Muscle layer of duodenum (tissue), 2 donors: ENCODE measurements at regions not wholly inside any gene's neighbourhood (a gene's known extent, or its start where the extent isn't known, plus 50 kb on each side); places are given as distances from the start of the nearest gene placed in this dataset.

Source experiments
- H3K27ac ChIP-seq: one replicate; pipeline ENCODE4 v1.7.0; 2013; ENCODE audit warnings: mild to moderate bottlenecking, low read length
- H3K27me3 ChIP-seq: one replicate; pipeline ENCODE4 v1.7.0; 2013; ENCODE audit warnings: low read depth, mild to moderate bottlenecking, control low read depth, low read length
- H3K36me3 ChIP-seq, 2 donors: one replicate each; pipeline ENCODE4 v1.7.0; 2013; ENCODE audit warnings: low read length in 2 of 2, control low read depth in 1 of 2, mild to moderate bottlenecking in 1 of 2; ENCODE audit not compliant: insufficient read depth in 2 of 2, control insufficient read depth in 1 of 2
- H3K4me1 ChIP-seq, 2 donors: one replicate each; pipeline ENCODE4 v1.7.0; 2013; ENCODE audit warnings: low read length in 2 of 2, mild to moderate bottlenecking in 2 of 2, control low read depth in 1 of 2, moderate library complexity in 1 of 2; ENCODE audit not compliant: insufficient read depth in 2 of 2, control insufficient read depth in 1 of 2
- H3K4me3 ChIP-seq, 2 donors: one replicate each; pipeline ENCODE4 v1.7.0; 2013; ENCODE audit warnings: low read length in 2 of 2, low read depth in 1 of 2, mild to moderate bottlenecking in 1 of 2
- H3K9me3 ChIP-seq, 2 donors: one replicate each; pipeline ENCODE4 v1.7.0; 2013; ENCODE audit warnings: low read length in 2 of 2, control low read depth in 1 of 2, mild to moderate bottlenecking in 1 of 2; ENCODE audit not compliant: control insufficient read depth in 1 of 2
- donor health status: healthy.

- no peak overlapping the region for H3K4me3 ChIP-seq
- no peak overlapping the region for H3K27ac ChIP-seq
- no peaks in the 10 kb centered on the region for H3K9me3 ChIP-seq
- H3K27me3 ChIP-seq: no peaks in the 10 kb centered on the region
- H3K4me1 ChIP-seq: no peaks in the 10 kb centered on the region
- H3K36me3 ChIP-seq: no peaks in the 10 kb centered on the region
These were observed 129.3 kb upstream of the GPC1 start for GRCh38 chr2:240306185-240306584.

DNA sequence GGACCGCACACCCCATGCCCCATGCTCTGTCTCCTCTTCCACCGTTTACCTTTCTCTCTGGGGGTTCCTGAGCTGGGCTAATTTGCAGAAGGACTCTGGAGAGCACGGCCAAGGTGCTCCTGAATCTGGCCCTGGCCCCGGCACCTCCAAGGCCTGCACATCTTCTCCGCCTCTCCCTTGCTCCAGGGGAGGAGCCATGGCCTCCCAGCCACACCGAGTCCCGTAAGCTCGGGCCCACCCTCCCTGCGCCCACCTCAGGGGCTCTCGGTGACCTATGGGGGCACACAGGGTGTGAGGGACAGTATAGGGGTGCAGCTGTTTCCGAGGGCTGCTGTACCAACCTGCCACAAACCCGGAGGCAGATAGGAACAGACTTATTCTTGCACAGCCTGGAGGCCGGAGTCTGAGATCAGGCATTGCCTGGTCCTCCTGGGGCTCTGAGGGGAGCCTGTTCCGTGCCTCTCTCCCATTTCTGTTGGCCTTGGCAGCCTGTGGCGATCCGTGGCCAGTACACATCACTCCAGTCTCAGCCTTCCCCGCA, 127.3 kb upstream of the GPC1 start:
- Histone ChIP-seq H3K9me3 (no peaks in the 10 kb centered on the region), H3K36me3 (no peaks in the 10 kb centered on the region), H3K4me3 (no peak overlapping the region), H3K27me3 (no peaks in the 10 kb centered on the region), H3K27ac (no peak overlapping the region), H3K4me1 (no peaks in the 10 kb centered on the region)

- H3K9me3 ChIP-seq: no peaks in the 10 kb centered on the region
- no peaks in the 10 kb centered on the region for H3K4me1 ChIP-seq
These were observed 126.2 kb upstream of the GPC1 start for GRCh38 chr2:240309214-240309613.

DNA sequence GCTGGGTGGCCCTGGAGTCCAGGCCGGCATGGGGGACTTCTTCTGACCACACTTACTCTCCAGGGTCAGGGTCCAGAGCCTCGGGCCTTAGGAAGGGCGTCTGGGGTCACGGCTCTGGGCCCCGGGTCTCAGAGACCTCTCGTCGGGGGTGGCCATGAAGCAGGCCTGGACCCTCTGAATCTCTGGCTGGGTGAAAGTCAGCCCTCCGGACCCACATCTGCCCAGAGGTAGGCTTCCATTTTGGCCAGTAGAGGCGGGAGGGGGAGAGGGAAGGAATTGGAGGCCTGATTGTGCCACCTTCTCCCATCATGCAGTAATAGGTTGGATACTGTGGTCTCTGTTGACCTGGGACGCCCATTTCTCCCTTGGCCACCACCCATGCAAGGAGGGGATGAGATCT, 125.3 kb upstream of the GPC1 start:
- no peaks in the 10 kb centered on the region for H3K27me3 ChIP-seq
- H3K9me3 ChIP-seq: no peaks in the 10 kb centered on the region
- no peak overlapping the region for H3K27ac ChIP-seq
- no peaks in the 10 kb centered on the region for H3K4me1 ChIP-seq
- no peak overlapping the region for H3K4me3 ChIP-seq
- no peaks in the 10 kb centered on the region for H3K36me3 ChIP-seq

More at GRCh38 chr2:240309214-240309613, 126.2 kb upstream of the GPC1 start:
- Histone ChIP-seq H3K27ac (no peak overlapping the region), H3K27me3 (no peaks in the 10 kb centered on the region), H3K36me3 (no peaks in the 10 kb centered on the region), H3K4me3 (no peak overlapping the region)

GRCh38 chr2:240310645-240311044, 124.8 kb upstream of the GPC1 start:
- H3K4me3 ChIP-seq: no peak overlapping the region
- H3K27ac ChIP-seq: no peak overlapping the region
- H3K4me1 ChIP-seq: no peaks in the 10 kb centered on the region
- no peaks in the 10 kb centered on the region for H3K27me3 ChIP-seq
- no peaks in the 10 kb centered on the region for H3K36me3 ChIP-seq
- H3K9me3 ChIP-seq: no peaks in the 10 kb centered on the region

- no peaks in the 10 kb centered on the region for H3K9me3 ChIP-seq
- no peak overlapping the region for H3K27ac ChIP-seq
- H3K4me1 ChIP-seq: no peaks in the 10 kb centered on the region
- no peak overlapping the region for H3K4me3 ChIP-seq
- H3K36me3 ChIP-seq: no peaks in the 10 kb centered on the region
- no peaks in the 10 kb centered on the region for H3K27me3 ChIP-seq
These were observed 123.6 kb upstream of the GPC1 start for GRCh38 chr2:240311821-240312220.

DNA sequence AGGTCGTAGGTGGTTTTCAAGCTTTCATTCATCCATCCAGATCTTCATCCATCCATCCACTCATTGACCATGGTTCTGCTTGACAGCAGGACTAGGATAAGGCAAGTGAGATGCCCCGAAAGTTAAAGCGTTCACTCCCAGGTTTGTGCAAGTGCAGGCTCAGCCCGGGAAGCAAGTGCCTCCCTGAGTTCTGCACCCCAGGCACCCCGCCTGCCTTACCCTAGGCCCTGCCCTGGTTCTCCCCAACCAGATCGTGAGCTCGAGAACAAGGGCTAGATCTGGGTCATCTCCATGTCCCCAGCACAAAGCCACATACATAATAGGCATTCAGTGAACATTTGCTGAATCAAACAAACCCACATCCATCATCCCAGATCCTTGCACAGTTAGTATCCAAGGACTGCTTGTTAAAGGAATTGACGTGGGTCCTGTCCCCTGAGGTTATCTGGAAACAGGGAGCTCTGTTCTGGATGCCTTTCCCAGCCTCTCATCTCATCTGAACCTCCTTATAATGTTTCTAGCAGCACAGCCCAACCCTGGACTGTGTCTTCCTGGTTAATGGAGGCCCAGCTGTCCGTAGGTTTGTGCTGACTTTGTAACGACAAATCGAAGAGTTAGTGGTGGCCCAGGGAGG, 116.1 kb upstream of the GPC1 start:
- Histone ChIP-seq H3K27ac (no peak overlapping the region), H3K9me3 (no peaks in the 10 kb centered on the region), H3K4me1 (no peaks in the 10 kb centered on the region), H3K4me3 (no peak overlapping the region), H3K27me3 (no peaks in the 10 kb centered on the region), H3K36me3 (no peaks in the 10 kb centered on the region)

GRCh38 chr2:240319855-240320203, 115.6 kb upstream of the GPC1 start:
- H3K4me3 ChIP-seq: no peak overlapping the region
- H3K4me1 ChIP-seq: no peaks in the 10 kb centered on the region
- no peaks in the 10 kb centered on the region for H3K36me3 ChIP-seq
- no peaks in the 10 kb centered on the region for H3K27me3 ChIP-seq
- H3K27ac ChIP-seq: no peak overlapping the region
- no peaks in the 10 kb centered on the region for H3K9me3 ChIP-seq

GRCh38 chr2:240320204-240320993, 115.1 kb upstream of the GPC1 start:
- no peak overlapping the region for H3K27ac ChIP-seq
- H3K9me3 ChIP-seq: no peaks in the 10 kb centered on the region
- H3K27me3 ChIP-seq: no peaks in the 10 kb centered on the region
- no peak overlapping the region for H3K4me3 ChIP-seq
- H3K4me1 ChIP-seq: peaks cover 0 to 2% of the 10 kb centered on the region in 2 donors
- H3K36me3 ChIP-seq: no peaks in the 10 kb centered on the region

DNA sequence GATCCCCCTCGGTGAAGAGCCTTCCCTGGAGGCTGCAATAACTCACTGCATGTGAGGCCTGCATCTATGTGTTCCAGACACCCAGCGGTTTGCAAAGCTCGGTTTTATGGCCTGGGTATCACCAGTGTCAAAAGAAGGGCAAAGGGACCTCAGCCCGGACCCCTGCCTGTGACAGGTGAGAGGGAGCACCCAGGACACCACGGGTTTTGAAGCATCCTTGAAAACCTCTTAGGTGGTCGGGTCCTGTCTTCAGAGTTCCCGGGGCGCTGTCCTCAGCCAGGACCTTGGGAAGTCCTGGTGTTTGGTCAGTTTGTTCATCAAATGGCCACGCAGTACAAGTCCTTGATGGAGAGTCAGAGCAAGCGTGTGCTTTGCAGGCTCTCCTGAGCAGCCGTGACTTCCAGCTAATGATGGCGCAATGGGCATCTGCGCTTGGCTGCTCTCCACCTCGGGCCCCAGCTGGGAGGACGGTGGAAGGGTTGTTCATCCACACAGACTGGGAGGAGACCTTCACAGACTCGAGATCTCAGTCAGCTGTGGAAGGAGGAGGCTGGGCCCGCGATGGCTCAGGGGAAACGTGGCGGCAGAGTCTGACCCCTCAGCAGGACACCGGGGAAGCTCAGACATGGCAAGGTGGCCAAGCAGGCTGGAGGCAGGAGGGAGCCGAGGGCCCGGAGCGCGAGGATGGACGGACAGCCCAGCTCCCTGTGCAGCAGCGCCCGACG, 113.1 kb upstream of the GPC1 start:
- H3K36me3 ChIP-seq: no peaks in the 10 kb centered on the region
- H3K4me1 ChIP-seq: peaks cover 0 to 10% of the 10 kb centered on the region in 2 donors
- H3K9me3 ChIP-seq: no peaks in the 10 kb centered on the region
- no peaks in the 10 kb centered on the region for H3K27me3 ChIP-seq
- H3K4me3 ChIP-seq: no peak overlapping the region
- no peak overlapping the region for H3K27ac ChIP-seq

GRCh38 chr2:240322991-240323390, 112.5 kb upstream of the GPC1 start:
- no peaks in the 10 kb centered on the region for H3K27me3 ChIP-seq
- H3K36me3 ChIP-seq: no peaks in the 10 kb centered on the region
- H3K4me3 ChIP-seq: no peak overlapping the region
- no peaks in the 10 kb centered on the region for H3K9me3 ChIP-seq
- no peak overlapping the region for H3K27ac ChIP-seq
- peaks cover 0 to 10% of the 10 kb centered on the region in 2 donors for H3K4me1 ChIP-seq
